ENCODE measurements at regions not wholly inside any gene's neighbourhood (a gene's known extent, or its start where the extent isn't known, plus 50 kb on each side); places are given as distances from the start of the nearest gene placed in this dataset.

GRCh38 chr17:77665833-77666232 is 292.7 kb upstream of the TNRC6C start:
- Histone ChIP-seq H3K4me1 (ENCODE audit: low read length) (no peaks in the 10 kb centered on the region), H3K27ac (ENCODE audit: low read length) (no peak overlapping the region), H3K9me3 (ENCODE audit: insufficient read depth, low read length) (no peaks in the 10 kb centered on the region), H3K9ac (ENCODE audit: low read length) (no peak overlapping the region), H2AFZ (ENCODE audit: low read depth, low read length) (no peak overlapping the region), H4K20me1 (ENCODE audit: insufficient read depth, low read length) (no peaks in the 10 kb centered on the region), H3K4me2 (ENCODE audit: low read length) (no peak overlapping the region), H3K36me3 (replicated peaks; ENCODE audit: low read depth, low read length) (no peaks in the 10 kb centered on the region), H3K4me3 (ENCODE audit: low read length) (no peak overlapping the region), H3K27me3 (ENCODE audit: low read depth, low read length) (peaks cover 13% of the 10 kb centered on the region; the same call in 1 of the 2 replicates), H3K79me2 (ENCODE audit: low read length) (no peaks in the 10 kb centered on the region)
- TF ChIP-seq EZH2phosphoT487 (IDR thresholded peaks at IDR 0.05; ENCODE audit: low read depth) (no peak), CTCF (IDR thresholded peaks at IDR 0.05; ENCODE audit: low read depth, low read length) (no peak)

- H3K4me1 ChIP-seq (ENCODE audit: low read length) = no peaks in the 10 kb centered on the region
- TF ChIP-seq EZH2phosphoT487 (IDR thresholded peaks at IDR 0.05; ENCODE audit: low read depth) = no peak
- H3K9ac ChIP-seq (ENCODE audit: low read length) = no peak overlapping the region
- H3K4me3 ChIP-seq (ENCODE audit: low read length) = no peak overlapping the region
- H3K4me2 ChIP-seq (ENCODE audit: low read length) = no peak overlapping the region
- no peak overlapping the region for H3K27ac ChIP-seq (ENCODE audit: low read length)
- no peaks in the 10 kb centered on the region for H3K36me3 ChIP-seq (replicated peaks; ENCODE audit: low read depth, low read length)
- H3K9me3 ChIP-seq (ENCODE audit: insufficient read depth, low read length) = no peaks in the 10 kb centered on the region
- no peak overlapping the region for H2AFZ ChIP-seq (ENCODE audit: low read depth, low read length)
- peaks cover 13% of the 10 kb centered on the region; the same call in 1 of the 2 replicates for H3K27me3 ChIP-seq (ENCODE audit: low read depth, low read length)
- H4K20me1 ChIP-seq (ENCODE audit: insufficient read depth, low read length) = no peaks in the 10 kb centered on the region
- no peaks in the 10 kb centered on the region for H3K79me2 ChIP-seq (ENCODE audit: low read length)
These were observed 292.0 kb upstream of the TNRC6C start for GRCh38 chr17:77666462-77666861.

- Histone ChIP-seq H3K27ac (ENCODE audit: low read length) (no peak overlapping the region), H3K79me2 (ENCODE audit: low read length) (no peaks in the 10 kb centered on the region), H3K9ac (ENCODE audit: low read length) (no peak overlapping the region), H3K4me2 (ENCODE audit: low read length) (no peak overlapping the region), H3K36me3 (replicated peaks; ENCODE audit: low read depth, low read length) (no peaks in the 10 kb centered on the region), H3K27me3 (ENCODE audit: low read depth, low read length) (peaks cover 16% of the 10 kb centered on the region), H3K9me3 (ENCODE audit: insufficient read depth, low read length) (no peaks in the 10 kb centered on the region), H3K4me1 (ENCODE audit: low read length) (no peaks in the 10 kb centered on the region), H4K20me1 (ENCODE audit: insufficient read depth, low read length) (no peaks in the 10 kb centered on the region), H3K4me3 (ENCODE audit: low read length) (no peak overlapping the region), H2AFZ (ENCODE audit: low read depth, low read length) (no peak overlapping the region)
- TF ChIP-seq CTCF (IDR thresholded peaks at IDR 0.05; ENCODE audit: low read depth, low read length) = no peak
- TF ChIP-seq EZH2phosphoT487 (IDR thresholded peaks at IDR 0.05; ENCODE audit: low read depth) = no peak
These were observed 291.6 kb upstream of the TNRC6C start for GRCh38 chr17:77666881-77667395.

- Histone ChIP-seq H3K79me2 (ENCODE audit: low read length) (no peaks in the 10 kb centered on the region), H3K4me1 (ENCODE audit: low read length) (no peaks in the 10 kb centered on the region), H3K36me3 (replicated peaks; ENCODE audit: low read depth, low read length) (no peaks in the 10 kb centered on the region), H3K27me3 (ENCODE audit: low read depth, low read length) (peaks cover 15% of the 10 kb centered on the region), H3K4me3 (ENCODE audit: low read length) (no peak overlapping the region), H3K9ac (ENCODE audit: low read length) (no peak overlapping the region), H4K20me1 (ENCODE audit: insufficient read depth, low read length) (no peaks in the 10 kb centered on the region), H3K9me3 (ENCODE audit: insufficient read depth, low read length) (no peaks in the 10 kb centered on the region), H3K27ac (ENCODE audit: low read length) (no peak overlapping the region), H3K4me2 (ENCODE audit: low read length) (no peak overlapping the region), H2AFZ (ENCODE audit: low read depth, low read length) (no peak overlapping the region)
- TF ChIP-seq EZH2phosphoT487 (IDR thresholded peaks at IDR 0.05; ENCODE audit: low read depth) (no peak), CTCF (IDR thresholded peaks at IDR 0.05; ENCODE audit: low read depth, low read length) (no peak)
These were observed 291.0 kb upstream of the TNRC6C start for GRCh38 chr17:77667478-77667877.

Data from OCI-LY3 (cell line).